Epithelial cell of proximal tubule (primary cell): ENCODE measurements at regions not wholly inside any gene's neighbourhood (a gene's known extent, or its start where the extent isn't known, plus 50 kb on each side); places are given as distances from the start of the nearest gene placed in this dataset.

Experiments
- DNase-seq: peaks from one replicate; pipeline ENCODE4 v3.0.0-alpha.2; 2011; ENCODE audit warnings: low read depth
- H3K4me3 ChIP-seq: 2 replicates; pipeline ENCODE4 v1.5.1; 2011; ENCODE audit warnings: low read depth, mild to moderate bottlenecking, low read length
- CTCF ChIP-seq: conservative IDR thresholded peaks from 2 replicates; pipeline ENCODE4 v1.5.1; 2012; ENCODE audit warnings: low read depth, mild to moderate bottlenecking, low read length

- DNase-seq: no peak
- H3K4me3 ChIP-seq: no peak overlapping the region
- no peak for TF ChIP-seq CTCF
Measured at GRCh38 chr2:56505885-56506284, 322.1 kb downstream of the CCDC85A start.

- H3K4me3 ChIP-seq: no peak overlapping the region
- TF ChIP-seq CTCF: no peak
- no peak for DNase-seq
Measured at GRCh38 chr2:56508662-56509061, 324.9 kb downstream of the CCDC85A start.

GRCh38 chr2:56510610-56511009, 326.8 kb downstream of the CCDC85A start:
- TF ChIP-seq CTCF: no peak
- DNase-seq: no peak

GRCh38 chr2:56515399-56515798, 331.6 kb downstream of the CCDC85A start:
- DNase-seq: no peak
- no peak overlapping the region for H3K4me3 ChIP-seq
- no peak for TF ChIP-seq CTCF

More at GRCh38 chr2:56510610-56511009, 326.8 kb downstream of the CCDC85A start:
- no peak overlapping the region for H3K4me3 ChIP-seq

GRCh38 chr2:56519806-56520205, 336.0 kb downstream of the CCDC85A start:
- TF ChIP-seq CTCF: no peak
- no peak overlapping the region for H3K4me3 ChIP-seq
- no peak for DNase-seq

GRCh38 chr2:56522605-56523089, 338.9 kb downstream of the CCDC85A start:
- H3K4me3 ChIP-seq: no peak overlapping the region
- DNase-seq: peak; percentile 89
- TF ChIP-seq CTCF: no peak

GRCh38 chr2:56523816-56524215, 340.0 kb downstream of the CCDC85A start:
- no peak overlapping the region for H3K4me3 ChIP-seq
- DNase-seq: no peak
- no peak for TF ChIP-seq CTCF
